B cell (primary cell): ENCODE measurements at regions not wholly inside any gene's neighbourhood (a gene's known extent, or its start where the extent isn't known, plus 50 kb on each side); places are given as distances from the start of the nearest gene placed in this dataset.

Experiments used
- ATAC-seq: fragments of 200-7000 bp; cut with Tn5 transposase; one replicate; pipeline ENCODE4 v1.10.0; 2021; ENCODE audit warnings: low read depth, mild to moderate bottlenecking, moderate number of reproducible peaks, moderate library complexity
- CTCF ChIA-PET: fragments of 350-600 bp; sonication (Branson Sonifier 250); formaldehyde crosslinking; loops from one replicate; lab custom pipeline; 2021; ENCODE audit warnings: antibody characterized with exemption, inconsistent platforms; lab: Charles Lee
- POLR2A ChIA-PET: fragments of 350-600 bp; sonication (Branson Sonifier 250); formaldehyde crosslinking; loops from one replicate; lab custom pipeline; 2021; ENCODE audit warnings: antibody characterized with exemption; lab: Charles Lee
- DNase-seq: peaks from one replicate; pipeline ENCODE4 v3.0.0; 2013
- H2AFZ ChIP-seq: 2 replicates; pipeline ENCODE4 v1.6.1; 2012; ENCODE audit warnings: mild to moderate bottlenecking, low read depth, low read length; ENCODE audit not compliant: insufficient read depth, poor library complexity, severe bottlenecking
- H3K27ac ChIP-seq, 2 donors: 1 replicate in 1 of 2; 2 replicates in 1 of 2; pipeline ENCODE4 v1.5.1; 2012 to 2013; ENCODE audit warnings: low read length in 2 of 2, mild to moderate bottlenecking in 2 of 2, moderate library complexity in 1 of 2
- H3K27me3 ChIP-seq, 4 experiments: fragments of 200-600 bp in 1 of 4; sonication (generic) in 1 of 4; replicated peaks in 1 of 4; 1 replicate in 2 of 4; 2 replicates in 2 of 4; pipeline versions ENCODE4 v1.6.1 to v1.7.0; 2013 to 2016; ENCODE audit warnings: low read length in 3 of 4, mild to moderate bottlenecking in 2 of 4, mixed read lengths in 1 of 4, moderate library complexity in 1 of 4; ENCODE audit not compliant: insufficient read depth in 4 of 4, control insufficient read depth in 3 of 4; ENCODE audit errors: control extremely low read depth in 1 of 4
- H3K36me3 ChIP-seq, 2 experiments: replicated peaks in 1 of 2; 1 replicate in 1 of 2; 2 replicates in 1 of 2; pipeline versions ENCODE4 v1.6.1 to v1.7.1; 2013; ENCODE audit warnings: low read length in 1 of 2; ENCODE audit not compliant: insufficient read depth in 2 of 2, control insufficient read depth in 1 of 2; ENCODE audit errors: control extremely low read depth in 1 of 2, extremely low read depth in 1 of 2
- H3K4me1 ChIP-seq, 2 donors: fragments of 200-600 bp in 1 of 2; sonication (generic) in 1 of 2; 1 replicate in 1 of 2; 2 replicates in 1 of 2; pipeline versions ENCODE4 v1.5.1 to v1.6.1; 2013 to 2017; ENCODE audit warnings: low read length in 2 of 2; ENCODE audit not compliant: control insufficient read depth in 2 of 2, insufficient read depth in 2 of 2
- H3K4me2 ChIP-seq: replicated peaks from 2 replicates; pipeline ENCODE3; 2012; ENCODE audit warnings: mild to moderate bottlenecking, low read depth, low read length; ENCODE audit not compliant: poor library complexity, severe bottlenecking
- H3K4me3 ChIP-seq, 5 experiments: fragments of 200-600 bp in 1 of 5; sonication (generic) in 1 of 5; 1 replicate in 3 of 5; 2 replicates in 2 of 5; pipeline versions ENCODE4 v1.5.1 to v1.7.0; 2011 to 2016; ENCODE audit warnings: low read length in 4 of 5, mild to moderate bottlenecking in 4 of 5, low read depth in 2 of 5, control low read depth in 1 of 5, moderate library complexity in 1 of 5; ENCODE audit not compliant: insufficient read depth in 1 of 5; ENCODE audit errors: control extremely low read depth in 1 of 5, extremely low read depth in 1 of 5
- H3K79me2 ChIP-seq: fragments of 200-600 bp; sonication (generic); one replicate; pipeline ENCODE4 v1.6.0; 2016; ENCODE audit warnings: low read length; ENCODE audit not compliant: control insufficient read depth, insufficient read depth
- H3K9ac ChIP-seq: fragments of 200-600 bp; sonication (generic); 2 replicates; pipeline ENCODE4 v1.6.1; 2017; ENCODE audit warnings: mild to moderate bottlenecking, low read length, moderate library complexity
- H3K9me3 ChIP-seq, 3 donors: one replicate each; pipeline versions ENCODE4 v1.6.1 to v1.7.1; 2013; ENCODE audit warnings: low read length in 2 of 3; ENCODE audit not compliant: control insufficient read depth in 2 of 3, insufficient read depth in 1 of 3; ENCODE audit errors: control extremely low read depth in 1 of 3
- H4K20me1 ChIP-seq: 2 replicates; pipeline ENCODE4 v1.6.0; 2012; ENCODE audit warnings: mild to moderate bottlenecking, low read length; ENCODE audit not compliant: insufficient read depth, control insufficient read depth, poor library complexity, severe bottlenecking
- H3K27ac Mint-ChIP-seq: one replicate; pipeline ENCODE4 v1.8.0; 2021; ENCODE audit warnings: mixed read lengths
- H3K27me3 Mint-ChIP-seq: one replicate; pipeline ENCODE4 v1.8.0; 2021; ENCODE audit warnings: mixed read lengths
- H3K4me1 Mint-ChIP-seq: one replicate; pipeline ENCODE4 v1.8.0; 2021; ENCODE audit warnings: mixed read lengths
- H3K4me3 Mint-ChIP-seq: one replicate; pipeline ENCODE4 v1.8.0; 2021; ENCODE audit warnings: mixed read lengths
- H3K9me3 Mint-ChIP-seq: one replicate; pipeline ENCODE4 v1.8.0; 2022; ENCODE audit warnings: mixed read lengths; ENCODE audit not compliant: insufficient read depth
- EZH2 ChIP-seq: IDR thresholded peaks from 2 replicates; pipeline ENCODE4 v1.6.1; 2012; ENCODE audit warnings: borderline replicate concordance, low read depth, mild to moderate bottlenecking, moderate library complexity, low read length; ENCODE audit not compliant: insufficient read depth, poor library complexity, severe bottlenecking
- WGBS: methylation state at CpG from one replicate; pipeline ENCODE4 v1.1.5; 2013; ENCODE audit warnings: missing lambda C conversion rate; ENCODE audit not compliant: insufficient coverage; 5-methylcytosine and 5-hydroxymethylcytosine counted together
- intact Hi-C: fragments of 100-400 bp; cut with micrococcal nuclease; formaldehyde crosslinking; loops from one replicate; pipeline ENCODE4 v1.10.0; 2022
- TF ChIP-seq, protein P1 (sequence below): fragments of 200-600 bp; IDR thresholded peaks from one replicate; pipeline ENCODE4 v1.8.0; 2022; ENCODE audit warnings: antibody characterized with exemption, mild to moderate bottlenecking

DNA sequence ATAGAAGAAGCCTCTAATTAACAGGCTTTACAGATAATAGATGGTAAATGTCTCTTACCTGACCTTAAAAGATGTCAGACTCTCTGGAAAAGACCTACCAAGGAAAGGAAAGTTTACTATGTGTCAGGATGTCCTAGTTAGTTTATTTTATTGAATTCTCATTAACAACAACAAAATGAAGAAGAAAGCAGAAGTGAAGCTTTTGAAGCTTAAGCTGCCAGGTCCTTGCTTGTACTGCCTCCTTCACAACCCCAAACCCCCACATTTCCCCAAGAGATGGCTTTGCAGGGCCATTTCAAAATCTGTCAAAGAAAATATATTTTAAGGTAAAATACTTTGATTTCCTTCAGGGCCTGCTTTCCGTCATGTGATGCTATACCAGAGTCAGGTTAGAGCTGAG lies 798.4 kb downstream of the TUSC7 start:
- no peaks in the 10 kb centered on the region for H3K9me3 Mint-ChIP-seq
- TF ChIP-seq, protein P1, sequence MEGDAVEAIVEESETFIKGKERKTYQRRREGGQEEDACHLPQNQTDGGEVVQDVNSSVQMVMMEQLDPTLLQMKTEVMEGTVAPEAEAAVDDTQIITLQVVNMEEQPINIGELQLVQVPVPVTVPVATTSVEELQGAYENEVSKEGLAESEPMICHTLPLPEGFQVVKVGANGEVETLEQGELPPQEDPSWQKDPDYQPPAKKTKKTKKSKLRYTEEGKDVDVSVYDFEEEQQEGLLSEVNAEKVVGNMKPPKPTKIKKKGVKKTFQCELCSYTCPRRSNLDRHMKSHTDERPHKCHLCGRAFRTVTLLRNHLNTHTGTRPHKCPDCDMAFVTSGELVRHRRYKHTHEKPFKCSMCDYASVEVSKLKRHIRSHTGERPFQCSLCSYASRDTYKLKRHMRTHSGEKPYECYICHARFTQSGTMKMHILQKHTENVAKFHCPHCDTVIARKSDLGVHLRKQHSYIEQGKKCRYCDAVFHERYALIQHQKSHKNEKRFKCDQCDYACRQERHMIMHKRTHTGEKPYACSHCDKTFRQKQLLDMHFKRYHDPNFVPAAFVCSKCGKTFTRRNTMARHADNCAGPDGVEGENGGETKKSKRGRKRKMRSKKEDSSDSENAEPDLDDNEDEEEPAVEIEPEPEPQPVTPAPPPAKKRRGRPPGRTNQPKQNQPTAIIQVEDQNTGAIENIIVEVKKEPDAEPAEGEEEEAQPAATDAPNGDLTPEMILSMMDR: no peak
- TF ChIP-seq EZH2: no peak
- Histone ChIP-seq H3K4me2 (no peak overlapping the region), H3K27me3 (no peaks in the 10 kb centered on the region), H3K79me2 (no peaks in the 10 kb centered on the region), H3K9me3 (no peaks in the 10 kb centered on the region), H3K27ac (no peak overlapping the region), H3K4me1 (no peaks in the 10 kb centered on the region), H4K20me1 (no peaks in the 10 kb centered on the region), H3K9ac (no peak overlapping the region), H3K4me3 (no peak overlapping the region), H3K36me3 (no peaks in the 10 kb centered on the region), H2AFZ (no peak overlapping the region)
- no peaks in the 10 kb centered on the region for H3K27me3 Mint-ChIP-seq
- POLR2A ChIA-PET: no interaction called here
- no peak for ATAC-seq
- no peak for DNase-seq
- CTCF ChIA-PET: no interaction called here
- no peak overlapping the region for H3K27ac Mint-ChIP-seq
- WGBS: no CpG with 5 or more reads among the region's 1 CpG
- H3K4me1 Mint-ChIP-seq: no peaks in the 10 kb centered on the region
- H3K4me3 Mint-ChIP-seq: no peak overlapping the region
- intact Hi-C loops: no loop called here

DNA sequence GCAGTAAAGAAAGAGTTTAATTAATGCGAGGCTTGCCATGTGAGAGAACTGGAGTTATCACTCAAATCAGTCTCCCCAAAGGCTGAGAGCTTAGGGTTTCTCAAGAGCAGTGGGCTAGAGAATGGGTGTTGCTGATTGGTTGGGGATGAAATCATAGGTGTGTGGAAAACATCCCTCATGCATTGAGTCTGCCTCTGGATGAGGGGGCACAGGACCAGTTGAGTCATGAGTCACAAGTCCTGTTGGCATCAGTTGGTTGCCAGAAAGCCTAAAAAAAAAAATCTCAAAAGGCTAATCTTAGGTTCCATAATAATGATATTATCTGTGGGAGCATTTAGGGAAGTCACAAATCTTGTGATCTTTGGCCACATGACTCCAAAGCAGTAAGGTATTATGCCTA lies 800.3 kb downstream of the TUSC7 start:
- Histone ChIP-seq H4K20me1 (no peaks in the 10 kb centered on the region), H3K4me3 (no peak overlapping the region), H3K9ac (no peak overlapping the region), H3K9me3 (no peaks in the 10 kb centered on the region), H3K4me2 (no peak overlapping the region), H3K79me2 (no peaks in the 10 kb centered on the region), H2AFZ (no peak overlapping the region), H3K36me3 (no peaks in the 10 kb centered on the region), H3K27ac (no peak overlapping the region), H3K4me1 (no peaks in the 10 kb centered on the region), H3K27me3 (no peaks in the 10 kb centered on the region)
- Mint-ChIP-seq H3K27ac (no peak overlapping the region), H3K27me3 (no peaks in the 10 kb centered on the region), H3K9me3 (no peaks in the 10 kb centered on the region), H3K4me1 (no peaks in the 10 kb centered on the region), H3K4me3 (no peak overlapping the region)
- DNase-seq (no peak), ATAC-seq (no peak)
- intact Hi-C loops: no loop called here
- 83% methylated on average over 1 of the region's 1 CpG for WGBS
- TF ChIP-seq, protein P1: no peak
- no peak for TF ChIP-seq EZH2
- POLR2A ChIA-PET: no interaction called here
- CTCF ChIA-PET: no interaction called here
